ENCODE measurements at regions not wholly inside any gene's neighbourhood (a gene's known extent, or its start where the extent isn't known, plus 50 kb on each side); places are given as distances from the start of the nearest gene placed in this dataset.

DNA sequence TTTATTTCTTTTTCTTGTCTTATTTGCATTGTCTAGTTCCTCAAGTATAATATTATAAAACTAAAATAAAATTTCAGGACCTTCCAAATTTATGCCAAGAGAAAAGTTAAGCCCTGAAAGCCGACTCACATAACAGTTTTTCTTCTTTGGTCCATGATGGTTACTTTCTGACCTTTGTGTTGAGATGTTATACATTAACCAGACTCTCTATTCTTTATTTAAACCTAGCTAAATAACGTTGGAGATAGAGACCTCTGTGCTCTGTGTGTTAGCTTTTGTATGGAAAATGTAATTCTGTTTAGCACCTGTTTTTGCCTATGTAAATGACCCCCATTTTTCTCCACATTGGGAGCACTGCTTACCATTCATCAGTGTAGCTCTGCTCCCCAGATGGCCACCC is 352.4 kb downstream of the CD109 start:
- intact Hi-C loops (cut with DNase I): no loop called here
- Histone ChIP-seq H3K9me3 (no peaks in the 10 kb centered on the region), H3K27ac (no peak overlapping the region), H3K36me3 (no peaks in the 10 kb centered on the region), H3K4me1 (replicated peaks) (no peaks in the 10 kb centered on the region), H3K27me3 (replicated peaks; ENCODE audit: insufficient read depth) (no peaks in the 10 kb centered on the region), H3K4me3 (no peak overlapping the region)
- DNase-seq (ENCODE audit: low spot score): no peak
- TF ChIP-seq POLR2A (IDR thresholded peaks at IDR 0.05) (no peak), POLR2AphosphoS5 (IDR thresholded peaks at IDR 0.05) (no peak)
- TF ChIP-seq, protein P1, sequence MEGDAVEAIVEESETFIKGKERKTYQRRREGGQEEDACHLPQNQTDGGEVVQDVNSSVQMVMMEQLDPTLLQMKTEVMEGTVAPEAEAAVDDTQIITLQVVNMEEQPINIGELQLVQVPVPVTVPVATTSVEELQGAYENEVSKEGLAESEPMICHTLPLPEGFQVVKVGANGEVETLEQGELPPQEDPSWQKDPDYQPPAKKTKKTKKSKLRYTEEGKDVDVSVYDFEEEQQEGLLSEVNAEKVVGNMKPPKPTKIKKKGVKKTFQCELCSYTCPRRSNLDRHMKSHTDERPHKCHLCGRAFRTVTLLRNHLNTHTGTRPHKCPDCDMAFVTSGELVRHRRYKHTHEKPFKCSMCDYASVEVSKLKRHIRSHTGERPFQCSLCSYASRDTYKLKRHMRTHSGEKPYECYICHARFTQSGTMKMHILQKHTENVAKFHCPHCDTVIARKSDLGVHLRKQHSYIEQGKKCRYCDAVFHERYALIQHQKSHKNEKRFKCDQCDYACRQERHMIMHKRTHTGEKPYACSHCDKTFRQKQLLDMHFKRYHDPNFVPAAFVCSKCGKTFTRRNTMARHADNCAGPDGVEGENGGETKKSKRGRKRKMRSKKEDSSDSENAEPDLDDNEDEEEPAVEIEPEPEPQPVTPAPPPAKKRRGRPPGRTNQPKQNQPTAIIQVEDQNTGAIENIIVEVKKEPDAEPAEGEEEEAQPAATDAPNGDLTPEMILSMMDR (IDR thresholded peaks at IDR 0.05): no peak
- 44% methylated on average over 2 of the region's 2 CpGs for WGBS

DNA sequence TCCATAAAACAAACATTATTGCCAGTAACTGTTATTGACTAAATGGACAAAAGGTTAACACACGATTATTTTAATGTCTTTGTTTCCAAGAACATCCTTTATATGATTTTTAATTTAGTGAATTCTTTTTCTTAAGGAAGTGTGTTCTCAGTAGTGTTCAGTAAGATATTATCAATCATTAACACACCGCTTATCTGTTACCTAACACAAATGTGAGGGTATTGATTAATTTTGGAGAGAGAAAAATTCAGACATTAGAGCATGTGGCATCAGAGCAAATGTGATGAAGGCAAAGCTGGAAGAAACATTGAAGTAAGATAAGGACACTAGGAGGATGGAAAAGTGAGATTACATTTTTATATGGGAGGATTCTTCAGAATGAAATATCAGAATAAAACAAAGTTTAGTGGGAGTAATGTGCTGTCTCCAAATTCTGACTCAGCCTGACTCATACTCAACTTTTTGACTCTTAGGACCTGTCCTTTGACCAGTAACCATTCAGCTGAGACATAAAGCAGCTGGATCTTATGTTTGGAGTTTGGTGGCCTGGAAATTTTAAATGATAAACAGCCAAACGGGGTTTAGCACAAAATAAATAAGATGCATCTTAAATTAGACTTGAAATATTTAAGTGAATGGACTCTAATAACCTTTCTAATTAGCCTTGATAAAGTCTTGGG is 348.6 kb downstream of the CD109 start:
- Histone ChIP-seq H3K36me3 (no peaks in the 10 kb centered on the region), H3K4me1 (replicated peaks) (no peaks in the 10 kb centered on the region), H3K27ac (no peak overlapping the region), H3K4me3 (no peak overlapping the region), H3K9me3 (no peaks in the 10 kb centered on the region), H3K27me3 (replicated peaks; ENCODE audit: insufficient read depth) (no peaks in the 10 kb centered on the region)
- TF ChIP-seq POLR2AphosphoS5 (IDR thresholded peaks at IDR 0.05): no peak
- no peak for TF ChIP-seq POLR2A (IDR thresholded peaks at IDR 0.05)
- TF ChIP-seq, protein P1 (IDR thresholded peaks at IDR 0.05): no peak
- DNase-seq (ENCODE audit: low spot score): no peak
- intact Hi-C loops (cut with DNase I): no loop called here
- WGBS: 75% methylated on average over 3 of the region's 3 CpGs

DNA sequence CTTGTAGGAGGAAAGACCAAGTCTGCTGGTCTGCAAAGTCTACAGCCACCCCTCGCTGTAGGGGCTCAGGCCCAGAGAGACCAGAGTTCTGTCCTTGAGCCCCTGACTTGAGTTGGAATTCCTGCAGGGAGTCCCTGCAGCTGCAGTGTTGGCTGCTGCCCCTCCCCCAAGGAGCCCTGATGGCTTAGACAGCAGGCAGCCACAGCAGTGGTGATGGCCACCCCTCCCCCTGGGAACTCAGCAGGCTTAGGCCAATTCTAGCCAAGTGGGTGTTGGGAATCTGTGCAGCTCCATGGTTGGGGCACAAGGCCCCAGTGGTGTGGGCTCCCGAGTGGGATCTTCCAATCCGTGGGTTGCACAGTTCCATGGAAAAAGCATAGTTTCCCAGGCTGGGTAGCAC is 345.4 kb downstream of the CD109 start:
- Histone ChIP-seq H3K27ac (no peak overlapping the region), H3K9me3 (no peaks in the 10 kb centered on the region), H3K36me3 (no peaks in the 10 kb centered on the region), H3K27me3 (replicated peaks; ENCODE audit: insufficient read depth) (no peaks in the 10 kb centered on the region), H3K4me1 (replicated peaks) (no peaks in the 10 kb centered on the region), H3K4me3 (no peak overlapping the region)
- 92% methylated on average over 3 of the region's 3 CpGs for WGBS
- TF ChIP-seq, protein P1 (IDR thresholded peaks at IDR 0.05): no peak
- TF ChIP-seq POLR2A (IDR thresholded peaks at IDR 0.05) (no peak), POLR2AphosphoS5 (IDR thresholded peaks at IDR 0.05) (no peak)
- DNase-seq (ENCODE audit: low spot score): no peak
- intact Hi-C loops (cut with DNase I): no loop called here

DNA sequence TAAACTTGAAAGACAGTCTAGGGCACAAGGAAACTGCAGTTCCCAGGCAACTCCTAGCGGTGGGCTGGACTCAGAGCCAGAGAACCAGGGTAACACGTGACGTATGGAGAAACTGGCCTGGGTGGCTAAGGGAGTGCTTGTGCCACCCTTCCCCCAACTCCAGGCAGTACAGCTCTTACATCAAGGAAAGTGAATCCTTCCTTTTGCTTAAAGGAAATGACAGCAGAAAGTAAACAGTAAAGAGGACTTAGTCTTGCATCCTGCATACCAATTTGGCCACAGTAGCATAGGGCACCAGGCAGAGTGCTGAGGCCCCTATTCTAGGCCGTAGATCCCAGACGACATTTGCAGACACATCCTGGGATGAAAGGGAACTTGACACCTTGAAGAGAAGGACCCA is 322.8 kb downstream of the CD109 start:
- H3K36me3 ChIP-seq: no peaks in the 10 kb centered on the region
- intact Hi-C loops (cut with DNase I): no loop called here
- H3K9me3 ChIP-seq: no peaks in the 10 kb centered on the region
- 59% methylated on average over 5 of the region's 5 CpGs for WGBS
- no peak for DNase-seq (ENCODE audit: low spot score)
- no peaks in the 10 kb centered on the region for H3K27me3 ChIP-seq (replicated peaks; ENCODE audit: insufficient read depth)
- TF ChIP-seq POLR2AphosphoS5 (IDR thresholded peaks at IDR 0.05) (no peak), POLR2A (IDR thresholded peaks at IDR 0.05) (no peak)
- TF ChIP-seq, protein P1 (IDR thresholded peaks at IDR 0.05): no peak
- H3K4me3 ChIP-seq: no peak overlapping the region
- no peaks in the 10 kb centered on the region for H3K4me1 ChIP-seq (replicated peaks)
- no peak overlapping the region for H3K27ac ChIP-seq

DNA sequence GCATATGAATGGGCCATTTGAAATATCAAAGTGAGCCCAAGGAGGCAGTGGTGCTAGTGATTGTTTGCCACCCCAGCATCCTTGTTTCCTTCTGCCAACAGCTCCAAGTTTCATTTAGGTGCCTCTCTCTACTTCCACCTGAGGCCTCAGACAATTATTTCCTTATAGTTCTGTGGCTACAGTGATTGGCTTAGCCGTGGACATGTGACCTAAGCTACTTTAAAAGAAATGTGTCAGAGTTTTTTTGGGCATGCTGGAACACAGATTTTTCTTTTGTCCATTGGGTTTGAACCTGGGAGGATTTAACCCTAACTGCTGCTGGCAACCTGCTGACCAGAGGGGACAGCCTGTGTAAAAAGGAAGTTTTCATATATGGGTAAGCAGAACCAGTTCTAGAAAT is 319.4 kb downstream of the CD109 start:
- Histone ChIP-seq H3K27ac (no peak overlapping the region), H3K9me3 (no peaks in the 10 kb centered on the region), H3K27me3 (replicated peaks; ENCODE audit: insufficient read depth) (no peaks in the 10 kb centered on the region), H3K36me3 (no peaks in the 10 kb centered on the region), H3K4me3 (no peak overlapping the region), H3K4me1 (replicated peaks) (no peaks in the 10 kb centered on the region)
- intact Hi-C loops (cut with DNase I): no loop called here
- no peak for TF ChIP-seq POLR2A (IDR thresholded peaks at IDR 0.05)
- TF ChIP-seq, protein P1 (IDR thresholded peaks at IDR 0.05): no peak
- TF ChIP-seq POLR2AphosphoS5 (IDR thresholded peaks at IDR 0.05): no peak
- 68% methylated on average over 1 of the region's 1 CpG for WGBS
- DNase-seq (ENCODE audit: low spot score): no peak
